HG02588 (cell line): ENCODE measurements at regions not wholly inside any gene's neighbourhood (a gene's known extent, or its start where the extent isn't known, plus 50 kb on each side); places are given as distances from the start of the nearest gene placed in this dataset.

ENCODE experiments used
- ATAC-seq: cut with Tn5 transposase; IDR thresholded peaks from one replicate; pipeline ENCODE4 v1.9.1; 2021; ENCODE audit warnings: mild to moderate bottlenecking, moderate library complexity; ENCODE audit not compliant: unreplicated experiment

- no peak for ATAC-seq
Measured at GRCh38 chr15:31151301-31152233, 50.0 kb upstream of the TRPM1 start.

- no peak for ATAC-seq
Measured at GRCh38 chr15:31153531-31153930, 52.0 kb upstream of the TRPM1 start.

GRCh38 chr15:31155151-31155550, 53.6 kb upstream of the TRPM1 start:
- ATAC-seq: no peak

- ATAC-seq: no peak
Measured at GRCh38 chr15:31156226-31156625, 54.7 kb upstream of the TRPM1 start.

- ATAC-seq: no peak
Measured at GRCh38 chr15:31156808-31157207, 55.3 kb upstream of the TRPM1 start.

- ATAC-seq: no peak
Measured at GRCh38 chr15:31157644-31158069, 56.1 kb upstream of the TRPM1 start.

GRCh38 chr15:31158858-31159569, 57.5 kb upstream of the TRPM1 start:
- no peak for ATAC-seq

GRCh38 chr15:31159837-31160236, 58.3 kb upstream of the TRPM1 start:
- no peak for ATAC-seq

GRCh38 chr15:31160297-31160696, 58.8 kb upstream of the TRPM1 start:
- ATAC-seq: no peak

- no peak for ATAC-seq
Measured at GRCh38 chr15:31160740-31161495, 59.4 kb upstream of the TRPM1 start.

- no peak for ATAC-seq
Measured at GRCh38 chr15:31161951-31162350, 60.4 kb upstream of the TRPM1 start.

- ATAC-seq: no peak
Measured at GRCh38 chr15:31162721-31163510, 61.4 kb upstream of the TRPM1 start.

GRCh38 chr15:31163769-31164572, 62.4 kb upstream of the TRPM1 start:
- ATAC-seq: no peak

GRCh38 chr15:31164573-31164912, 63.0 kb upstream of the TRPM1 start:
- no peak for ATAC-seq

- ATAC-seq: no peak
Measured at GRCh38 chr15:31169558-31169957, 68.0 kb upstream of the TRPM1 start.

GRCh38 chr15:31171731-31172130, 70.2 kb upstream of the TRPM1 start:
- no peak for ATAC-seq

GRCh38 chr15:31172606-31173005, 71.1 kb upstream of the TRPM1 start:
- ATAC-seq: no peak

GRCh38 chr15:31173790-31174450, 72.4 kb upstream of the TRPM1 start:
- ATAC-seq: no peak

GRCh38 chr15:31175484-31175883, 74.0 kb upstream of the TRPM1 start:
- ATAC-seq: no peak
